PC-9 (cell line): ENCODE measurements at regions not wholly inside any gene's neighbourhood (a gene's known extent, or its start where the extent isn't known, plus 50 kb on each side); places are given as distances from the start of the nearest gene placed in this dataset.

Source experiments
- CTCF ChIP-seq: fragments of 200-600 bp; sonication (generic); conservative IDR thresholded peaks from 2 replicates; pipeline ENCODE4 v1.6.1; 2017; ENCODE audit warnings: mixed run types, antibody characterized with exemption, mild to moderate bottlenecking, moderate library complexity
- EZH2 ChIP-seq: fragments of 200-600 bp; sonication (generic); IDR thresholded peaks from 2 replicates; pipeline ENCODE4 v1.8.0; 2017; ENCODE audit warnings: antibody characterized with exemption, low read depth

- TF ChIP-seq CTCF (no peak), EZH2 (no peak)
Observed at GRCh38 chr10:123455861-123456260, 210.3 kb upstream of the GPR26 start.
